ENCODE measurements at regions not wholly inside any gene's neighbourhood (a gene's known extent, or its start where the extent isn't known, plus 50 kb on each side); places are given as distances from the start of the nearest gene placed in this dataset.

- no peak for DNase-seq (ENCODE audit: low read depth)
These were observed 91.7 kb upstream of the DIO3 start for GRCh38 chr14:101469382-101470247.

DNA sequence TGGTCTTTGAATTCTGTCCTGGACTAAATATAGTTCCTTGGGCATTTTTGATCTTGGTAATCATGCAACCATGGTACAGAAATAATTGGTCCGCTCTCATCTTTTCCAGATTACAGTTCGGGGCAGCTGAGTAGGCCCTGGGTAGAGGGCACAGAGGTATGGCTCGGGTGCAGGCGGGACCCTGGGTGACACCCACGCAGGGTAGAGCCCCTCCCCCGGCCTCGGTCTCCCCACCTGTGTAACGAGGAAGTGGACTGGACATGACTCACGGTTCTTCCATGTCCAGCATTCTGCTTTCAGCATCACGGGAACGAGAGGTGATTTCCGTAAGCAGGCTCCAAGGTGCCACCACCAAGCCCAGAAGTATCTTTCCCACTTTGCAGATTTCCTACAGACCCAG is 91.0 kb upstream of the DIO3 start:
- no peak for DNase-seq (ENCODE audit: low read depth)

- no peak for DNase-seq (ENCODE audit: low read depth)
These were observed 89.4 kb upstream of the DIO3 start for GRCh38 chr14:101471723-101472517.

DNA sequence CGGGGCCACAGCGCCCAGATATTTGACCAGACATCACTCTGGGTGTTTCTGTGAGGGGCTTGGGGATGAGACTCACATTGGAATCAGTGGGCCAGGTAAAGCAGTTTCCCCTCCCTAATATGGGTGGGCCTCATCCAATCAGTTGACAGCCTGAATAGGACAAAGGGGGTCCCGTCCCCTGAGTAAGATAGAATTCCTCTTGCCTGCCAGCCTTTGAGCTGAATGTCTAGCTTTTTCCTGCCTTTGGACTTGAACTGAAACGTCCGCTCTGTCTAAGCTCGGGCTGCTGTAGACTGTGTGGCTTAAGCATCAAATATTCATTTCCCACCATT is 88.8 kb upstream of the DIO3 start:
- no peak for DNase-seq (ENCODE audit: low read depth)

DNA sequence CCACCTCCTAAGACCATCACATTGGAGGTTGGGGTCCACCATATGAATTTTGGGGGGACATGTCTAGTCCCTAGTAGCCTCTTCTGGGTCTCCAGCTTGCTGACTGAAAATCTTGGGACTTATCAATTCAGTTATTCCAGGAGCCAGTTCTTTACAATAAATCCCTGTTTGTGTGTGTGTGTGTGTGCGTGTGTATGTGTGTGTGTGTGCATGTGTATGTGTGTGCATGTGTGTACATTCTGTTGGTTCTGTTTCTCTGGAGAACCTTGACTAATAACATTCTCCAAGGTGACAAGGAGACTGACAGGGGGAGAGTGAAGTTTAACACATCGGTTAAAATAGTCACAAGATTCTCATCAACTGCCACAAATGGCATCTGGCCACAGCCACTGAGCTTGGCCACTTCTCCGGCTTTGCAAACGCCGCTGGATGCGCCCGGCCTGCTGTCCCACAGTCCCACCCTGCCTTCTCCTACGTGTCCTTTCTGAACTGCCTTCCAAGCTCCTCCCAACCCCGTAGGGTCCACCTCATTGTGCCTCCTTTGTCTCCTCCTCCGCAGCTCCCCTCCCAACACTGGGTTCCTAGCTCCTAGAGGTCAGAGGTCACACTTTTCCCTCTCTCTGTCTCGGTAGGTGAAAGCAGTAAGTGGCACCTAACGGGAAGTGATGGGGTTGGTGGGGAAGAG is 88.1 kb upstream of the DIO3 start:
- DNase-seq (ENCODE audit: low read depth) = no peak

GRCh38 chr14:101473795-101474562 is 87.3 kb upstream of the DIO3 start:
- DNase-seq (ENCODE audit: low read depth) = no peak

DNA sequence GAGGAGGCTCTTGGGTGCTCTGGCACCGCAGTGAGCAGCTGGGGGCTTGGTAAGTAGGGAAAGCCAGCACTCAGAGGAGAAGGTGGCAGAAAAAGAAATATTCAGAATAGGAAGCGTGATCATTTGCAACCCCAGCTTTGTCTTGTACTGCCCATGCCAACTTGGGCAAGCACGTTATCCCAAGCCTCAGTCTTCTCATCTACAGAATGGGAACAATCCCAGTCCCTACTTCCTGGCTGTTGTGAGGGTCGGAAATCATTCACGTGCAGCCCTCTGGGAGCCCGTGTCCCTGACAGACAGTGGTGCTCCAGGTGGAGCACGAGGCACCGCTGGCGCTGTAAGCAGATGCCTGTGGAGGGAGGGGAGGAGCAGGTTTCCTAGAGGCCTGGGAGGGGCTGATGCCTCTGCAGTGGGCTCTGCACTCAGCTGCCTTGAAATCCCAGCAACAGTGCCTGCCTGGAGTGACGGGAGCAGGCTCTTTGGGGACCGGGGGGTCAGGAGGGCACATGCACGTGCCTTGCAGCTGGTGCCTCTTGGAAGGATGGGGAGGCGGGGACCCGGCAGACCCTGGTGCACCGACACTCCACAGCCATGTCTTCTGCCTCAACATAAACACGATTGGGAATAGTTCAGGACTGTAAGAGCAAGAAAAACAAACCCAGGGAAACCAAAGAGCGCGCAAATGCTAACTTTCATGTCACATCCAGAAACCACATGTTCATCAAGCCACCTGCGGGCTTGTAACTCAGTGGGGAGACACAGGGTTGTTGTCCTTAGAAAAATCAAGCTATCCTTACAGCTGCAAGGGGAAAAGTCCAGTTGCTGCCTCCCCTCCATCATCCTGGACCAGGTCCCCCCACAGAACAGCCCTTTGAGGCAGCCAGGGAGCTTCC is 86.5 kb upstream of the DIO3 start:
- no peak for DNase-seq (ENCODE audit: low read depth)

DNA sequence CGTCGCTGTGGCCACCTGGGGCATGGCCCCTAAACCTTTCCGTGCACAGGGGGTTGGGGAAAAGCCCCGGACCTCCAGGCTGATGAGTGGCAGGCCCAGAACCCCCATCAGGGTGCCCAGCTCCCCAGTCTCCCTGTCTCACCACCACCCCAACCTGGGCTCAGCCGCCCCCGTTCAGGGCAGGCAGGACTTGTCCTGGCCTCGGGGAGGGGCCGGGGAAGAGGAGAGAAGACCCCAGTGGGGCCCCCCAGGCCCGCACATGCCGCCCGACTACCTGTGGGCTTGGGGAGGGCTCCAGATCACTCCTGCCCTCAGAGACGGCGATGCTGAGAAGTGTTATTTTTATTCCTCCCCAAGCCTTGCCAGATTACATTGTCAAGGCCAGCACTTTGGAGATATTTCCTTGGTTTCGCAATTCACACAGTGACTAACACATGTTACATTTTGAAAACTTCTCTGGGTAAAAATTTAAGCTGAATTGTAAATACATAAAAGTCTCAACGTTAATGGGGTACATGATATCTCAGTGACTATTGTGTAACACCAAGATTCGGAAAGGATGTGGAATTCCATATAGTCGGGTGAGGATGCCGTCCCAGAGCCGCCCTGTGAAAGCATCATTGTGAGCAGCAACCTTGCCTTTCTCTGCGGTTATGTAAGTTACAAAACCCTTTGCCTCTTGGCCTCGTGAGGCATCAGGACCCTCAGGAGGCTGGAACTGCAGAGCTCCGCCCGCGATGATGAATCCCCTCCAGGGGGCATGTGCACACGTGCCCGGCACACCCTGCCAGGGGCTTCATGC is 85.6 kb upstream of the DIO3 start:
- peak; percentile 70 for DNase-seq (ENCODE audit: low read depth)

GRCh38 chr14:101476258-101476915 is 84.9 kb upstream of the DIO3 start:
- no peak for DNase-seq (ENCODE audit: low read depth)

DNA sequence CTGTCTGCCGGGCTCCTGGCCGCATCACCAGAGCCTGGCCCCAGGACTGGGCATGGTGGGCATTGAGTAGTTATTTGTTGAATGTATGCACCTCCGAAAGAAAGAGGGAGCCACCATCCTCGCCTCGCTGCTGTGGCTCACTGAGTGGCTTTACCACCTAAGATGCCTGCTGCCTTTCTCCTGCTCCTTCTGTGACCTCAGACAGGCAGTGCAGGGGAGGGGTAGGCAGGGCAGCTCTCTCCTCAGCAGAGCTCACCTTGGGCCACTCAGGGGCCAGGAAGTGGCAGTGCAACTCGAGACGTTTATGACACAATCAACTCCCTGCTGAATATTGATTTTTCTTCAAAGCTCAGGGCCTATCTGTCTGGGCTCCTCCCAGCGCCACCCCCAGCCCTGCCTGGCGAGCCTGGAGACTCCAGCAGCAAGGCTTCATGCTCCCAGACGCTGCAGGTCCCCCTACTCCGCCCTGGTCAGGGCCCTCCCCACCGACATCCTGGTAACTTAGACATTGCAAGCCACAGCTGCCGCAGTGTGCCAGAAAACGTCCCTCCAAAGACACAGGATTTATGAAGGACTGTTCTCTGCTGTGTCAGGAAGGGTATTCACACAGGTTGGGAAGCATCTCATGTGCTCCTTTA is 84.3 kb upstream of the DIO3 start:
- DNase-seq (ENCODE audit: low read depth) = no peak

GRCh38 chr14:101477648-101478047 is 83.6 kb upstream of the DIO3 start:
- DNase-seq (ENCODE audit: low read depth) = peak; percentile 7

DNA sequence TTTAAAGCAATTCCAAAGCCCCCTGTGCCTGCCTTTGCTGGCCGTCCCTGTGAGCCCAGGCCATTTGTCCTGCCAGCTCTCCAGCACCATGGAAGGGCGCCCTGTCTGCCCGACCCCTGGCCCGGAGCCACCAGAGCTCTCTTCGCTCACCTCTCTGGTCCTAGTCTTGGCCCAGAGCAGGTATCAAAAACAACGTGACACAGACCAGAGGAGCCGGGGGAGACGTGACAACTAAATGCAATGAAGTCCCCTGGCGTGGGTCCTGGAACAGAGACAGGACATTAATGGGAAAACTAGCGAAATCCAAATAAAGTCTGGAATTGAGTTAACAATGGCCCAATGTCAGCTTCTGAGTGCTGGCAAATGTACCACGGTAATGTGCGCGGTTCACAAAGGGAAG is 83.2 kb upstream of the DIO3 start:
- DNase-seq (ENCODE audit: low read depth) = no peak

DNA sequence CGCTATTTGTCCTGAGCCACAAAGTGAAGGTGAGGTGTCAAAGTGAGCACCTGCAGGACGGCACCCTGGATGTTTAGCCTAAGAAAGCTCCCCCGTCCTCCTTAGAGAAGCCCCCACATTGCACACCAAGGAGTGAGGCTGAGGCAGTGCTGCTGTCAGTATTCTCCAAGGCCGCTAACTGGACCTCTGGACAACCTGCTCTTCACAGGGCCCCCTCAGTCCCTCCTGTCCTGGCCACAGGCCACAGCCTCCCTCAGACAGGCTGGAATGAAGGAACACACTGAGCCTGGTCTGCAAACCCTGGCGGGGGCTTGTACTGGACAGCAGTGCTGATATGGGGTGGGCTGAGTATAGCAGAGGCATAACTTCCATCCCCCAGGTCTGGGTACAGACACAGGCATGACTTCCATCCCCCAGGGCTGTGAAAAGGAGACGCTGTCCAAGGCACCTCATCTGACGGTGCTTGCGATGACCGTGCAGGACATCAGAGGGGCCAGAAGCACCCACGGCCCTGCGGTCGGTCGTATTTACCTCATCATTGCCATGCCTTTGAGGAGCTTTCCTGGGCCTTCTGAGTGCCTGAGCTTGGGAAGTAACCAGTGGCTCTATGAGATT is 82.4 kb upstream of the DIO3 start:
- no peak for DNase-seq (ENCODE audit: low read depth)

GRCh38 chr14:101480022-101480746 is 81.1 kb upstream of the DIO3 start:
- no peak for DNase-seq (ENCODE audit: low read depth)

DNA sequence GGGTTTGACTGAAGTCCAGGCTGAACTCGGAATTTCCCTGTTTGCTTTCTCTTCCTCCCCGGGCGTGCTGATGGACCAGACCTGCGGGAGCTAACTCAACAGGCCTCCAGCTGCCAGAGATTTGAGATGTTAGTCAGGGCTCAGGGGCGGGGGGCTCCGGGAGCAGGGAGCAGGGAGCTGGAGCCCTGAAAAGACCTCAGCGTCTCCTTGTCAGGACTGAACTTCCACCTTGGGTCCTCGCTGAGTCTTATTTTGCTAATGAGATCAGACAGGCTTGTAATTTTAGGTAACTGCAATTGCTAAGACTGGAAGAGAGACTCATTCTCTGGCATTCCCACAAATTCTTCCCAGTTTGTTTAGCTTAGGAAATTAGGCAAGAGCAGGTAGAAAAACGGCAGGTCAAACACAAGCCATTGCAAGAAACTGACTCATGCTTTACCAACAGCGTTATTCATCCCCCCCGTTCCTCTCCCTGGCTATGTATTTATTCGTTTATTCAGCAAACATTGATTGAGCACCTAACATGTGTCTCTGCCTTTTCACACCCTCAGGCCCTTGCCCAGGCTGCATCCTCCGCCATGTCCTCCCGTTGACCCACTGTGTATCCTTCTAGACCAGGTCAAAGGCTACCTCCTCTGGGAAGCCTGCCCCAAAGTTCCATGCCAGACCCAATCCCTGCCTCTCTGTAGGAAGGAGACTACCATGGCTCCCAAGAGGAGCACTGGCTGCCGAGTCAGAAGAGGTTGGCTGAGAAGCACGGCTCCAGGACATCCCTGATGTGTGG is 80.4 kb upstream of the DIO3 start:
- DNase-seq (ENCODE audit: low read depth) = peak; percentile 20

- DNase-seq (ENCODE audit: low read depth) = no peak
These were observed 79.7 kb upstream of the DIO3 start for GRCh38 chr14:101481557-101481956.

GRCh38 chr14:101482066-101482465 is 79.2 kb upstream of the DIO3 start:
- DNase-seq (ENCODE audit: low read depth) = no peak
